ENCODE measurements at regions not wholly inside any gene's neighbourhood (a gene's known extent, or its start where the extent isn't known, plus 50 kb on each side); places are given as distances from the start of the nearest gene placed in this dataset.

DNA sequence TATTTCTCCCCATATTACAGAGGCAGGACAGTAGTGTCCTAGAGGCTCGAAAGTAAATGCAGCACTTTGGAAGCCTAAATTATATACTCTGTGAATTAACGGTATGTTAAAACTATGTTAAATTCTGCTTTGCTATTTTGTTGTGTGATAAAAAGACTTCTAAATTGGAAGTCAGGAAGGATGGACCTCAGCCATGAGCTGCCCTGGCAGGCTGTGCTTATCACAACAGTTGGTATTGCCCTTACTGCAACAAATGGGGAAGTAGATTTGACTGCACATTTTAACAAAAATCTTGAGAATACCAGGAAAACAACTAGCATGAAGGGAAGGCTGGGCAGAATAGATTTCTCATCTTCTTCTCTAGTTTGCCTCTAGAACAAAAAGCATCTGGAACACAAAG lies 706.6 kb downstream of the SI start:
- TF ChIP-seq, protein P1, sequence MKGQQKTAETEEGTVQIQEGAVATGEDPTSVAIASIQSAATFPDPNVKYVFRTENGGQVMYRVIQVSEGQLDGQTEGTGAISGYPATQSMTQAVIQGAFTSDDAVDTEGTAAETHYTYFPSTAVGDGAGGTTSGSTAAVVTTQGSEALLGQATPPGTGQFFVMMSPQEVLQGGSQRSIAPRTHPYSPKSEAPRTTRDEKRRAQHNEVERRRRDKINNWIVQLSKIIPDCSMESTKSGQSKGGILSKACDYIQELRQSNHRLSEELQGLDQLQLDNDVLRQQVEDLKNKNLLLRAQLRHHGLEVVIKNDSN (IDR thresholded peaks at IDR 0.05): no peak
- TF ChIP-seq TAF1 (IDR thresholded peaks at IDR 0.05; ENCODE audit: low read depth) (no peak), CREB1 (IDR thresholded peaks at IDR 0.05; ENCODE audit: low read depth) (no peak), RAD21 (IDR thresholded peaks at IDR 0.05; ENCODE audit: low read depth) (no peak), ZBTB7A (IDR thresholded peaks at IDR 0.05; ENCODE audit: low read depth) (no peak), EP300 (IDR thresholded peaks at IDR 0.05; ENCODE audit: borderline replicate concordance) (no peak), YY1 (IDR thresholded peaks at IDR 0.05; ENCODE audit: low read depth) (no peak), TEAD4 (IDR thresholded peaks at IDR 0.05) (no peak), FOXM1 (IDR thresholded peaks at IDR 0.05; ENCODE audit: borderline replicate concordance, low read depth) (no peak), NFIC (IDR thresholded peaks at IDR 0.05) (no peak), CEBPB (IDR thresholded peaks at IDR 0.05) (no peak), TCF12 (IDR thresholded peaks at IDR 0.05; ENCODE audit: low read depth) (no peak), EGR1 (IDR thresholded peaks at IDR 0.05) (no peak)
- TF ChIP-seq, protein P2, sequence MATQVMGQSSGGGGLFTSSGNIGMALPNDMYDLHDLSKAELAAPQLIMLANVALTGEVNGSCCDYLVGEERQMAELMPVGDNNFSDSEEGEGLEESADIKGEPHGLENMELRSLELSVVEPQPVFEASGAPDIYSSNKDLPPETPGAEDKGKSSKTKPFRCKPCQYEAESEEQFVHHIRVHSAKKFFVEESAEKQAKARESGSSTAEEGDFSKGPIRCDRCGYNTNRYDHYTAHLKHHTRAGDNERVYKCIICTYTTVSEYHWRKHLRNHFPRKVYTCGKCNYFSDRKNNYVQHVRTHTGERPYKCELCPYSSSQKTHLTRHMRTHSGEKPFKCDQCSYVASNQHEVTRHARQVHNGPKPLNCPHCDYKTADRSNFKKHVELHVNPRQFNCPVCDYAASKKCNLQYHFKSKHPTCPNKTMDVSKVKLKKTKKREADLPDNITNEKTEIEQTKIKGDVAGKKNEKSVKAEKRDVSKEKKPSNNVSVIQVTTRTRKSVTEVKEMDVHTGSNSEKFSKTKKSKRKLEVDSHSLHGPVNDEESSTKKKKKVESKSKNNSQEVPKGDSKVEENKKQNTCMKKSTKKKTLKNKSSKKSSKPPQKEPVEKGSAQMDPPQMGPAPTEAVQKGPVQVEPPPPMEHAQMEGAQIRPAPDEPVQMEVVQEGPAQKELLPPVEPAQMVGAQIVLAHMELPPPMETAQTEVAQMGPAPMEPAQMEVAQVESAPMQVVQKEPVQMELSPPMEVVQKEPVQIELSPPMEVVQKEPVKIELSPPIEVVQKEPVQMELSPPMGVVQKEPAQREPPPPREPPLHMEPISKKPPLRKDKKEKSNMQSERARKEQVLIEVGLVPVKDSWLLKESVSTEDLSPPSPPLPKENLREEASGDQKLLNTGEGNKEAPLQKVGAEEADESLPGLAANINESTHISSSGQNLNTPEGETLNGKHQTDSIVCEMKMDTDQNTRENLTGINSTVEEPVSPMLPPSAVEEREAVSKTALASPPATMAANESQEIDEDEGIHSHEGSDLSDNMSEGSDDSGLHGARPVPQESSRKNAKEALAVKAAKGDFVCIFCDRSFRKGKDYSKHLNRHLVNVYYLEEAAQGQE (IDR thresholded peaks at IDR 0.05; ENCODE audit: low read depth): no peak
- TF ChIP-seq, protein P3, sequence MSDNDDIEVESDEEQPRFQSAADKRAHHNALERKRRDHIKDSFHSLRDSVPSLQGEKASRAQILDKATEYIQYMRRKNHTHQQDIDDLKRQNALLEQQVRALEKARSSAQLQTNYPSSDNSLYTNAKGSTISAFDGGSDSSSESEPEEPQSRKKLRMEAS (IDR thresholded peaks at IDR 0.05): no peak

GRCh38 chr3:164370970-164371369 lies 707.3 kb downstream of the SI start:
- TF ChIP-seq FOXM1 (IDR thresholded peaks at IDR 0.05; ENCODE audit: borderline replicate concordance, low read depth) (no peak), TAF1 (IDR thresholded peaks at IDR 0.05; ENCODE audit: low read depth) (no peak), NFIC (IDR thresholded peaks at IDR 0.05) (no peak), YY1 (IDR thresholded peaks at IDR 0.05; ENCODE audit: low read depth) (no peak), TCF12 (IDR thresholded peaks at IDR 0.05; ENCODE audit: low read depth) (no peak), RAD21 (IDR thresholded peaks at IDR 0.05; ENCODE audit: low read depth) (no peak), ZBTB7A (IDR thresholded peaks at IDR 0.05; ENCODE audit: low read depth) (no peak), TEAD4 (IDR thresholded peaks at IDR 0.05) (no peak)
- TF ChIP-seq, protein P3 (IDR thresholded peaks at IDR 0.05): no peak

GRCh38 chr3:164365242-164365641 lies 713.1 kb downstream of the SI start:
- TF ChIP-seq, protein P2 (IDR thresholded peaks at IDR 0.05; ENCODE audit: low read depth): no peak
- TF ChIP-seq TEAD4 (IDR thresholded peaks at IDR 0.05) (no peak), RAD21 (IDR thresholded peaks at IDR 0.05; ENCODE audit: low read depth) (no peak), YY1 (IDR thresholded peaks at IDR 0.05; ENCODE audit: low read depth) (no peak), FOXM1 (IDR thresholded peaks at IDR 0.05; ENCODE audit: borderline replicate concordance, low read depth) (no peak), TAF1 (IDR thresholded peaks at IDR 0.05; ENCODE audit: low read depth) (no peak), CREB1 (IDR thresholded peaks at IDR 0.05; ENCODE audit: low read depth) (no peak), EP300 (IDR thresholded peaks at IDR 0.05; ENCODE audit: borderline replicate concordance) (no peak), TCF12 (IDR thresholded peaks at IDR 0.05; ENCODE audit: low read depth) (no peak), ZBTB7A (IDR thresholded peaks at IDR 0.05; ENCODE audit: low read depth) (no peak), EGR1 (IDR thresholded peaks at IDR 0.05) (no peak), CEBPB (IDR thresholded peaks at IDR 0.05) (no peak), NFIC (IDR thresholded peaks at IDR 0.05) (no peak)
- TF ChIP-seq, protein P3 (IDR thresholded peaks at IDR 0.05): no peak
- TF ChIP-seq, protein P1 (IDR thresholded peaks at IDR 0.05): no peak

GRCh38 chr3:164364111-164364510 lies 714.2 kb downstream of the SI start:
- TF ChIP-seq YY1 (IDR thresholded peaks at IDR 0.05; ENCODE audit: low read depth): no peak
- TF ChIP-seq, protein P3 (IDR thresholded peaks at IDR 0.05): no peak
- no peak for TF ChIP-seq TEAD4 (IDR thresholded peaks at IDR 0.05)
- no peak for TF ChIP-seq RAD21 (IDR thresholded peaks at IDR 0.05; ENCODE audit: low read depth)
- TF ChIP-seq ZBTB7A (IDR thresholded peaks at IDR 0.05; ENCODE audit: low read depth): no peak
- TF ChIP-seq, protein P1 (IDR thresholded peaks at IDR 0.05): no peak
- TF ChIP-seq CREB1 (IDR thresholded peaks at IDR 0.05; ENCODE audit: low read depth): no peak
- TF ChIP-seq TCF12 (IDR thresholded peaks at IDR 0.05; ENCODE audit: low read depth): no peak
- TF ChIP-seq CEBPB (IDR thresholded peaks at IDR 0.05): no peak
- TF ChIP-seq TAF1 (IDR thresholded peaks at IDR 0.05; ENCODE audit: low read depth): no peak
- no peak for TF ChIP-seq FOXM1 (IDR thresholded peaks at IDR 0.05; ENCODE audit: borderline replicate concordance, low read depth)
- TF ChIP-seq NFIC (IDR thresholded peaks at IDR 0.05): no peak
- TF ChIP-seq EGR1 (IDR thresholded peaks at IDR 0.05): no peak
- TF ChIP-seq, protein P2 (IDR thresholded peaks at IDR 0.05; ENCODE audit: low read depth): no peak
